ENCODE measurements at regions not wholly inside any gene's neighbourhood (a gene's known extent, or its start where the extent isn't known, plus 50 kb on each side); places are given as distances from the start of the nearest gene placed in this dataset.

DNA sequence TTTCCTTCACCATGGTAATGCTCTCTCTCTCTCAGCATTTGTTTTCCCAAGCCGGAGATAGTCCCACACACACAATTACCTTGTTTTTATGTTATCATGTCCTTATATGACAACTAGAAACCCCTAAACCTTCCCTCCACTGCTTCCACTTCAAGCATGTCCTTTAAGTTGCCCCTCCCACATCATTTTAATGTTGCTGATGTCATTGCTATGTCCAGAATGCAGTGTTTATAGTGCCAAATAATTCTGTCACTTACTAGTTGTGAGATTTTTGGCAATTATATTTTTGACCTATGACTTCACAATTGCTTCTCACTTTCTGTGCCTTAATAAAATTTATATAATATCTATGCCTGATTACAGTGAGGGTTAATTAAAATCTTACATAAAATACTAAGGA lies 645.9 kb downstream of the XPNPEP1 start:
- ChIA-PET CTCF (no interaction called here), POLR2A (ENCODE audit: unreplicated experiment) (no interaction called here)
- Histone ChIP-seq H3K4me2 (ENCODE audit: low read depth, low read length) (no peak overlapping the region), H3K36me3 (ENCODE audit: control insufficient read depth, insufficient read depth, low read length) (no peaks in the 10 kb centered on the region), H3K9me3 (ENCODE audit: control insufficient read depth, insufficient read depth, low read length) (no peaks in the 10 kb centered on the region), H3K14ac (replicated peaks; ENCODE audit: low read depth, low read length) (peak overlapping the region; percentile 77; the same call in 1 of the 2 replicates), H4K5ac (ENCODE audit: low read depth, low read length) (peak overlapping the region; percentile 13; the same call in 1 of the 2 replicates), H2AK9ac (replicated peaks; ENCODE audit: low read depth, low read length, poor library complexity) (no peak overlapping the region), H3K27me3 (ENCODE audit: control insufficient read depth, insufficient read depth, low read length) (no peaks in the 10 kb centered on the region), H3K4me3 (ENCODE audit: insufficient read depth, low read depth, low read length) (no peak overlapping the region), H2BK120ac (ENCODE audit: low read depth, low read length) (peak overlapping the region; percentile 90; the same call in 1 of the 2 replicates), H2AFZ (replicated peaks; ENCODE audit: low read length, poor library complexity) (no peak overlapping the region), H2BK5ac (ENCODE audit: low read depth, low read length, poor library complexity, severe bottlenecking) (peak overlapping the region; percentile 81), H3K4me1 (ENCODE audit: control insufficient read depth, insufficient read depth, low read length) (peaks cover 5% of the 10 kb centered on the region), H3K9ac (ENCODE audit: low read depth, low read length) (no peak overlapping the region; the same call in 1 of the 2 replicates), H4K8ac (ENCODE audit: low read depth in 2 of 2, low read length in 2 of 2) (peak overlapping the region; percentile 41 to 87; a peak in 3 of 4 replicates), H3K9me1 (ENCODE audit: insufficient read depth, low read length) (no peaks in the 10 kb centered on the region), H2AK5ac (ENCODE audit: low read depth, low read length) (peak overlapping the region; percentile 75; the same call in 1 of the 2 replicates), H3K23ac (ENCODE audit: low read depth, low read length) (peak overlapping the region; percentile 74; the same call in 1 of the 2 replicates), H2BK20ac (ENCODE audit: low read depth, low read length) (peak overlapping the region; percentile 91), H4K20me1 (ENCODE audit: insufficient read depth, low read length) (no peaks in the 10 kb centered on the region), H3K27ac (ENCODE audit: insufficient read depth, low read length) (no peak overlapping the region; the same call in 1 of the 2 replicates), H3K18ac (ENCODE audit: low read depth, low read length) (peak overlapping the region; percentile 63), H4K91ac (ENCODE audit: insufficient read depth, low read depth, low read length) (peak overlapping the region; percentile 89; the same call in 1 of the 2 replicates), H3K79me1 (ENCODE audit: low read depth in 1 of 2, low read length in 2 of 2) (no peaks in the 10 kb centered on the region), H3K4ac (ENCODE audit: low read depth, low read length) (peak overlapping the region; percentile 80; the same call in 1 of the 2 replicates), H2BK15ac (ENCODE audit: low read depth, low read length) (peak overlapping the region; percentile 79), H3K56ac (ENCODE audit: extremely low read depth, insufficient read depth, low read length) (no peak overlapping the region; the same call in 1 of the 2 replicates)
- intact Hi-C loops (cut with micrococcal nuclease): no loop called here
- no TSS peak for BruUV-seq (replicated peaks)
- dilution Hi-C loops (cut with HindIII; ENCODE audit: low sequenced_read_pairs, unreplicated experiment): no loop called here
- in situ Hi-C loops (cut with MboI; ENCODE audit: low sequenced_read_pairs): no loop called here
- WGBS, 2 experiments (ENCODE audit: extremely low coverage in 2 of 2, insufficient read length in 1 of 2): no CpG with 5 or more reads among the region's 1 CpG
- TF ChIP-seq, protein P1, sequence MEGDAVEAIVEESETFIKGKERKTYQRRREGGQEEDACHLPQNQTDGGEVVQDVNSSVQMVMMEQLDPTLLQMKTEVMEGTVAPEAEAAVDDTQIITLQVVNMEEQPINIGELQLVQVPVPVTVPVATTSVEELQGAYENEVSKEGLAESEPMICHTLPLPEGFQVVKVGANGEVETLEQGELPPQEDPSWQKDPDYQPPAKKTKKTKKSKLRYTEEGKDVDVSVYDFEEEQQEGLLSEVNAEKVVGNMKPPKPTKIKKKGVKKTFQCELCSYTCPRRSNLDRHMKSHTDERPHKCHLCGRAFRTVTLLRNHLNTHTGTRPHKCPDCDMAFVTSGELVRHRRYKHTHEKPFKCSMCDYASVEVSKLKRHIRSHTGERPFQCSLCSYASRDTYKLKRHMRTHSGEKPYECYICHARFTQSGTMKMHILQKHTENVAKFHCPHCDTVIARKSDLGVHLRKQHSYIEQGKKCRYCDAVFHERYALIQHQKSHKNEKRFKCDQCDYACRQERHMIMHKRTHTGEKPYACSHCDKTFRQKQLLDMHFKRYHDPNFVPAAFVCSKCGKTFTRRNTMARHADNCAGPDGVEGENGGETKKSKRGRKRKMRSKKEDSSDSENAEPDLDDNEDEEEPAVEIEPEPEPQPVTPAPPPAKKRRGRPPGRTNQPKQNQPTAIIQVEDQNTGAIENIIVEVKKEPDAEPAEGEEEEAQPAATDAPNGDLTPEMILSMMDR (conservative IDR thresholded peaks at IDR 0.05; ENCODE audit: low read depth, low read length): no peak
- TF ChIP-seq POLR2A (IDR thresholded peaks at IDR 0.05; ENCODE audit: low read depth, low read length) (no peak), MAZ (IDR thresholded peaks at IDR 0.05; ENCODE audit: borderline replicate concordance, low read depth, low read length) (no peak), FOS (IDR thresholded peaks at IDR 0.05; ENCODE audit: low read depth, low read length) (no peak), CHD1 (IDR thresholded peaks at IDR 0.05; ENCODE audit: low read depth, low read length) (no peak), RFX5 (IDR thresholded peaks at IDR 0.05; ENCODE audit: low read depth, low read length) (no peak), RAD21 (IDR thresholded peaks at IDR 0.05; ENCODE audit: low read length) (no peak), RCOR1 (IDR thresholded peaks at IDR 0.05; ENCODE audit: insufficient replicate concordance, low read length) (no peak), MXI1 (IDR thresholded peaks at IDR 0.05; ENCODE audit: borderline replicate concordance, low read depth, low read length) (no peak), SMC3 (IDR thresholded peaks at IDR 0.05; ENCODE audit: low read depth, low read length) (no peak), NFE2L2 (IDR thresholded peaks at IDR 0.05; ENCODE audit: low read depth, low read length) (no peak), MAFK (IDR thresholded peaks at IDR 0.05; ENCODE audit: low read depth, low read length) (no peak), BHLHE40 (IDR thresholded peaks at IDR 0.05; ENCODE audit: low read depth, low read length) (no peak), CEBPB (IDR thresholded peaks at IDR 0.05; ENCODE audit: low read depth, low read length) (no peak)
- TF ChIP-seq, protein P2, sequence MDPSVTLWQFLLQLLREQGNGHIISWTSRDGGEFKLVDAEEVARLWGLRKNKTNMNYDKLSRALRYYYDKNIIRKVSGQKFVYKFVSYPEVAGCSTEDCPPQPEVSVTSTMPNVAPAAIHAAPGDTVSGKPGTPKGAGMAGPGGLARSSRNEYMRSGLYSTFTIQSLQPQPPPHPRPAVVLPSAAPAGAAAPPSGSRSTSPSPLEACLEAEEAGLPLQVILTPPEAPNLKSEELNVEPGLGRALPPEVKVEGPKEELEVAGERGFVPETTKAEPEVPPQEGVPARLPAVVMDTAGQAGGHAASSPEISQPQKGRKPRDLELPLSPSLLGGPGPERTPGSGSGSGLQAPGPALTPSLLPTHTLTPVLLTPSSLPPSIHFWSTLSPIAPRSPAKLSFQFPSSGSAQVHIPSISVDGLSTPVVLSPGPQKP (IDR thresholded peaks at IDR 0.05; ENCODE audit: borderline replicate concordance, low read depth, low read length): no peak
- DNase-seq (peak; percentile 14), ATAC-seq (ENCODE audit: low read depth) (0 out of 2 replicates have a peak, but pooled peaks have one; percentile 40)

Measured in IMR-90 (cell line).